ENCODE measurements at regions not wholly inside any gene's neighbourhood (a gene's known extent, or its start where the extent isn't known, plus 50 kb on each side); places are given as distances from the start of the nearest gene placed in this dataset.

- no peak for TF ChIP-seq EZH2 (IDR thresholded peaks at IDR 0.05)
- no peak for TF ChIP-seq POLR2AphosphoS5 (IDR thresholded peaks at IDR 0.05; ENCODE audit: borderline replicate concordance, low read depth, low read length)
Observed at GRCh38 chr9:135214706-135215105, 127.2 kb downstream of the OLFM1 start.

All from SK-N-MC (cell line).